ENCODE measurements at regions not wholly inside any gene's neighbourhood (a gene's known extent, or its start where the extent isn't known, plus 50 kb on each side); places are given as distances from the start of the nearest gene placed in this dataset.
"Not testable (repeated sequence)": the region's sequence is repeated elsewhere in the genome, so short reads cannot be mapped to it uniquely, and the experiment has no call there.

- H3K4me1 ChIP-seq (ENCODE audit: control insufficient read depth in 2 of 2, insufficient read depth in 2 of 2, low read length in 2 of 2), result no peaks in the 10 kb centered on the region
- ATAC-seq (ENCODE audit: low read depth) (no peak), DNase-seq (no peak)
- no peak overlapping the region for H2AFZ ChIP-seq (ENCODE audit: insufficient read depth, low read depth, low read length, poor library complexity, severe bottlenecking)
- no peaks in the 10 kb centered on the region for H3K9me3 ChIP-seq (ENCODE audit: control extremely low read depth in 1 of 3, control insufficient read depth in 2 of 3, insufficient read depth in 1 of 3, low read length in 2 of 3)
- TF ChIP-seq CTCF (IDR thresholded peaks at IDR 0.05) (no peak), EZH2 (IDR thresholded peaks at IDR 0.05; ENCODE audit: borderline replicate concordance, insufficient read depth, low read depth, low read length, poor library complexity, severe bottlenecking) (no peak)
- intact Hi-C loops (cut with micrococcal nuclease), result no loop called here
- no peaks in the 10 kb centered on the region for H3K36me3 ChIP-seq (replicated peaks in 1 of 2; ENCODE audit: control extremely low read depth in 1 of 2, control insufficient read depth in 1 of 2, extremely low read depth in 1 of 2, insufficient read depth in 2 of 2, low read length in 1 of 2)
- no peaks in the 10 kb centered on the region for H3K27me3 ChIP-seq (replicated peaks in 1 of 4; ENCODE audit: control extremely low read depth in 1 of 4, control insufficient read depth in 3 of 4, insufficient read depth in 4 of 4, low read length in 3 of 4)
- no CpG with 5 or more reads among the region's 2 CpGs for WGBS (ENCODE audit: insufficient coverage)
- no peak overlapping the region for H3K27ac Mint-ChIP-seq
- no peaks in the 10 kb centered on the region for H3K27me3 Mint-ChIP-seq
- no peak overlapping the region for H3K27ac ChIP-seq (ENCODE audit: low read length in 2 of 2)
- CTCF ChIA-PET, result no interaction called here
- POLR2A ChIA-PET, result no interaction called here
- H3K4me3 ChIP-seq (ENCODE audit: control extremely low read depth in 1 of 5, extremely low read depth in 1 of 5, insufficient read depth in 1 of 5, low read depth in 2 of 5, low read length in 4 of 5), result no peak overlapping the region
- no peak overlapping the region for H3K9ac ChIP-seq (ENCODE audit: low read length)
- H3K4me2 ChIP-seq (replicated peaks; ENCODE audit: low read depth, low read length, poor library complexity, severe bottlenecking), result no peak overlapping the region
- H3K4me1 Mint-ChIP-seq, result no peaks in the 10 kb centered on the region
- no peak overlapping the region for H3K4me3 Mint-ChIP-seq
- peaks cover 3% of the 10 kb centered on the region for H3K9me3 Mint-ChIP-seq (ENCODE audit: insufficient read depth)
- no peaks in the 10 kb centered on the region for H3K79me2 ChIP-seq (ENCODE audit: control insufficient read depth, insufficient read depth, low read length)
- H4K20me1 ChIP-seq (ENCODE audit: control insufficient read depth, insufficient read depth, low read length, poor library complexity, severe bottlenecking), result no peaks in the 10 kb centered on the region
Observed at GRCh38 chrX:26445288-26445687, 229.3 kb downstream of the MAGEB5 start.

GRCh38 chrX:26444417-26444816, 228.4 kb downstream of the MAGEB5 start:
- H3K9ac ChIP-seq (ENCODE audit: low read length); intact Hi-C loops (cut with micrococcal nuclease): not testable (repeated sequence)

More at GRCh38 chrX:26444417-26444816, 228.4 kb downstream of the MAGEB5 start:
- H3K27ac Mint-ChIP-seq; H3K27me3 Mint-ChIP-seq; H3K4me3 Mint-ChIP-seq; H3K27me3 ChIP-seq (replicated peaks in 1 of 4; ENCODE audit: control extremely low read depth in 1 of 4, control insufficient read depth in 3 of 4, insufficient read depth in 4 of 4, low read length in 3 of 4); H3K4me1 ChIP-seq (ENCODE audit: control insufficient read depth in 2 of 2, insufficient read depth in 2 of 2, low read length in 2 of 2); H2AFZ ChIP-seq (ENCODE audit: insufficient read depth, low read depth, low read length, poor library complexity, severe bottlenecking); H3K36me3 ChIP-seq (replicated peaks in 1 of 2; ENCODE audit: control extremely low read depth in 1 of 2, control insufficient read depth in 1 of 2, extremely low read depth in 1 of 2, insufficient read depth in 2 of 2, low read length in 1 of 2); H3K9me3 ChIP-seq (ENCODE audit: control extremely low read depth in 1 of 3, control insufficient read depth in 2 of 3, insufficient read depth in 1 of 3, low read length in 2 of 3); DNase-seq; H3K79me2 ChIP-seq (ENCODE audit: control insufficient read depth, insufficient read depth, low read length); H3K27ac ChIP-seq (ENCODE audit: low read length in 2 of 2); ATAC-seq (ENCODE audit: low read depth); POLR2A ChIA-PET; H3K4me3 ChIP-seq (ENCODE audit: control extremely low read depth in 1 of 5, extremely low read depth in 1 of 5, insufficient read depth in 1 of 5, low read depth in 2 of 5, low read length in 4 of 5); CTCF ChIA-PET; H3K4me1 Mint-ChIP-seq; H4K20me1 ChIP-seq (ENCODE audit: control insufficient read depth, insufficient read depth, low read length, poor library complexity, severe bottlenecking); H3K4me2 ChIP-seq (replicated peaks; ENCODE audit: low read depth, low read length, poor library complexity, severe bottlenecking); H3K9me3 Mint-ChIP-seq (ENCODE audit: insufficient read depth): not testable (repeated sequence)
- no CpG with 5 or more reads among the region's 3 CpGs for WGBS (ENCODE audit: insufficient coverage)
